ENCODE measurements at regions not wholly inside any gene's neighbourhood (a gene's known extent, or its start where the extent isn't known, plus 50 kb on each side); places are given as distances from the start of the nearest gene placed in this dataset.

DNA sequence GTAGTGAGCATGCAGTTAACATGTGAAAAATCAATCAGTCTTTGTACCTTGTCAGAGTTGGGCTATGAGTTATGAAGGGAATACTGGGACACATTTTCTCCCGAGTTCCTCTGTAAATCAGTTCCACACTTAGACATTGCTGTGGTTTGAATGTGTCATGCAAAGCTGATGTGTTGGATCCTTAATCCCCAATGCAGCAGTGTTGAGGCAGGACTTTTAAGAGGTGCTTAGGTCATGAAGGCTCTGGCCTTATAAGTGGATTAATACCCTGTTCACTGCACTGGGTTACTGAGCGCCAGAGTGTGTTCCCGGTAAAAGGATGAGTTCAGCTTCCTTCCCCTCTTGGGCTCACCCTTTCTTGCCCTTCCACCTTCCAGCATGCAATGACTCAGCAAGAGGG, 742.1 kb upstream of the TENM4 start:
- no peak for TF ChIP-seq CTCF (IDR thresholded peaks at IDR 0.05)
- TF ChIP-seq POLR2A (IDR thresholded peaks at IDR 0.05), result no peak

All from heart left ventricle (tissue), 13 donors.